ENCODE measurements at regions not wholly inside any gene's neighbourhood (a gene's known extent, or its start where the extent isn't known, plus 50 kb on each side); places are given as distances from the start of the nearest gene placed in this dataset.

- no peak for DNase-seq
- Histone ChIP-seq H3K27ac (ENCODE audit: insufficient read depth, low read length, poor library complexity, severe bottlenecking) (no peak overlapping the region), H3K9me3 (ENCODE audit: control insufficient read depth, low read length) (no peaks in the 10 kb centered on the region), H3K4me1 (ENCODE audit: control insufficient read depth, insufficient read depth, low read length, poor library complexity, severe bottlenecking) (no peaks in the 10 kb centered on the region), H3K4me3 (ENCODE audit: insufficient read depth, low read depth, low read length, poor library complexity, severe bottlenecking) (no peak overlapping the region), H3K27me3 (replicated peaks; ENCODE audit: control insufficient read depth, insufficient read depth, low read length, poor library complexity, severe bottlenecking) (no peaks in the 10 kb centered on the region), H3K36me3 (ENCODE audit: control insufficient read depth, insufficient read depth, low read length) (no peaks in the 10 kb centered on the region)
Observed at GRCh38 chr1:30388386-30388785, 335.0 kb downstream of the MATN1 start.

GRCh38 chr1:30386156-30386926 is 337.0 kb downstream of the MATN1 start:
- no peaks in the 10 kb centered on the region for H3K27me3 ChIP-seq (replicated peaks; ENCODE audit: control insufficient read depth, insufficient read depth, low read length, poor library complexity, severe bottlenecking)
- H3K27ac ChIP-seq (ENCODE audit: insufficient read depth, low read length, poor library complexity, severe bottlenecking): no peak overlapping the region
- H3K4me1 ChIP-seq (ENCODE audit: control insufficient read depth, insufficient read depth, low read length, poor library complexity, severe bottlenecking): no peaks in the 10 kb centered on the region
- H3K9me3 ChIP-seq (ENCODE audit: control insufficient read depth, low read length): no peaks in the 10 kb centered on the region
- no peak overlapping the region for H3K4me3 ChIP-seq (ENCODE audit: insufficient read depth, low read depth, low read length, poor library complexity, severe bottlenecking)
- no peak for DNase-seq
- H3K36me3 ChIP-seq (ENCODE audit: control insufficient read depth, insufficient read depth, low read length): no peaks in the 10 kb centered on the region

GRCh38 chr1:30385246-30385995 is 338.0 kb downstream of the MATN1 start:
- H3K4me3 ChIP-seq (ENCODE audit: insufficient read depth, low read depth, low read length, poor library complexity, severe bottlenecking): no peak overlapping the region
- no peaks in the 10 kb centered on the region for H3K27me3 ChIP-seq (replicated peaks; ENCODE audit: control insufficient read depth, insufficient read depth, low read length, poor library complexity, severe bottlenecking)
- no peak overlapping the region for H3K27ac ChIP-seq (ENCODE audit: insufficient read depth, low read length, poor library complexity, severe bottlenecking)
- H3K9me3 ChIP-seq (ENCODE audit: control insufficient read depth, low read length): no peaks in the 10 kb centered on the region
- no peaks in the 10 kb centered on the region for H3K36me3 ChIP-seq (ENCODE audit: control insufficient read depth, insufficient read depth, low read length)
- no peaks in the 10 kb centered on the region for H3K4me1 ChIP-seq (ENCODE audit: control insufficient read depth, insufficient read depth, low read length, poor library complexity, severe bottlenecking)
- DNase-seq: no peak

GRCh38 chr1:30384286-30385245 is 338.8 kb downstream of the MATN1 start:
- no peak overlapping the region for H3K4me3 ChIP-seq (ENCODE audit: insufficient read depth, low read depth, low read length, poor library complexity, severe bottlenecking)
- H3K36me3 ChIP-seq (ENCODE audit: control insufficient read depth, insufficient read depth, low read length): no peaks in the 10 kb centered on the region
- no peaks in the 10 kb centered on the region for H3K4me1 ChIP-seq (ENCODE audit: control insufficient read depth, insufficient read depth, low read length, poor library complexity, severe bottlenecking)
- no peaks in the 10 kb centered on the region for H3K27me3 ChIP-seq (replicated peaks; ENCODE audit: control insufficient read depth, insufficient read depth, low read length, poor library complexity, severe bottlenecking)
- no peak for DNase-seq
- no peaks in the 10 kb centered on the region for H3K9me3 ChIP-seq (ENCODE audit: control insufficient read depth, low read length)
- H3K27ac ChIP-seq (ENCODE audit: insufficient read depth, low read length, poor library complexity, severe bottlenecking): no peak overlapping the region

- no peaks in the 10 kb centered on the region for H3K36me3 ChIP-seq (ENCODE audit: control insufficient read depth, insufficient read depth, low read length)
- H3K27ac ChIP-seq (ENCODE audit: insufficient read depth, low read length, poor library complexity, severe bottlenecking): no peak overlapping the region
- no peaks in the 10 kb centered on the region for H3K9me3 ChIP-seq (ENCODE audit: control insufficient read depth, low read length)
- no peak for DNase-seq
- no peak overlapping the region for H3K4me3 ChIP-seq (ENCODE audit: insufficient read depth, low read depth, low read length, poor library complexity, severe bottlenecking)
- no peaks in the 10 kb centered on the region for H3K27me3 ChIP-seq (replicated peaks; ENCODE audit: control insufficient read depth, insufficient read depth, low read length, poor library complexity, severe bottlenecking)
- no peaks in the 10 kb centered on the region for H3K4me1 ChIP-seq (ENCODE audit: control insufficient read depth, insufficient read depth, low read length, poor library complexity, severe bottlenecking)
Observed at GRCh38 chr1:30383221-30383711, 340.1 kb downstream of the MATN1 start.

GRCh38 chr1:30382496-30382895 is 340.9 kb downstream of the MATN1 start:
- H3K9me3 ChIP-seq (ENCODE audit: control insufficient read depth, low read length): no peaks in the 10 kb centered on the region
- H3K27me3 ChIP-seq (replicated peaks; ENCODE audit: control insufficient read depth, insufficient read depth, low read length, poor library complexity, severe bottlenecking): no peaks in the 10 kb centered on the region
- no peak for DNase-seq
- H3K36me3 ChIP-seq (ENCODE audit: control insufficient read depth, insufficient read depth, low read length): no peaks in the 10 kb centered on the region
- H3K27ac ChIP-seq (ENCODE audit: insufficient read depth, low read length, poor library complexity, severe bottlenecking): no peak overlapping the region
- no peaks in the 10 kb centered on the region for H3K4me1 ChIP-seq (ENCODE audit: control insufficient read depth, insufficient read depth, low read length, poor library complexity, severe bottlenecking)
- no peak overlapping the region for H3K4me3 ChIP-seq (ENCODE audit: insufficient read depth, low read depth, low read length, poor library complexity, severe bottlenecking)

GRCh38 chr1:30381671-30382365 is 341.6 kb downstream of the MATN1 start:
- no peak overlapping the region for H3K27ac ChIP-seq (ENCODE audit: insufficient read depth, low read length, poor library complexity, severe bottlenecking)
- H3K4me1 ChIP-seq (ENCODE audit: control insufficient read depth, insufficient read depth, low read length, poor library complexity, severe bottlenecking): no peaks in the 10 kb centered on the region
- H3K4me3 ChIP-seq (ENCODE audit: insufficient read depth, low read depth, low read length, poor library complexity, severe bottlenecking): no peak overlapping the region
- no peak for DNase-seq
- no peaks in the 10 kb centered on the region for H3K36me3 ChIP-seq (ENCODE audit: control insufficient read depth, insufficient read depth, low read length)
- no peaks in the 10 kb centered on the region for H3K27me3 ChIP-seq (replicated peaks; ENCODE audit: control insufficient read depth, insufficient read depth, low read length, poor library complexity, severe bottlenecking)
- H3K9me3 ChIP-seq (ENCODE audit: control insufficient read depth, low read length): no peaks in the 10 kb centered on the region

GRCh38 chr1:30381266-30381665 is 342.1 kb downstream of the MATN1 start:
- no peak overlapping the region for H3K4me3 ChIP-seq (ENCODE audit: insufficient read depth, low read depth, low read length, poor library complexity, severe bottlenecking)
- H3K4me1 ChIP-seq (ENCODE audit: control insufficient read depth, insufficient read depth, low read length, poor library complexity, severe bottlenecking): no peaks in the 10 kb centered on the region
- H3K27ac ChIP-seq (ENCODE audit: insufficient read depth, low read length, poor library complexity, severe bottlenecking): no peak overlapping the region
- no peak for DNase-seq
- no peaks in the 10 kb centered on the region for H3K27me3 ChIP-seq (replicated peaks; ENCODE audit: control insufficient read depth, insufficient read depth, low read length, poor library complexity, severe bottlenecking)
- no peaks in the 10 kb centered on the region for H3K9me3 ChIP-seq (ENCODE audit: control insufficient read depth, low read length)
- H3K36me3 ChIP-seq (ENCODE audit: control insufficient read depth, insufficient read depth, low read length): no peaks in the 10 kb centered on the region

- Histone ChIP-seq H3K27ac (ENCODE audit: insufficient read depth, low read length, poor library complexity, severe bottlenecking) (no peak overlapping the region), H3K27me3 (replicated peaks; ENCODE audit: control insufficient read depth, insufficient read depth, low read length, poor library complexity, severe bottlenecking) (no peaks in the 10 kb centered on the region), H3K9me3 (ENCODE audit: control insufficient read depth, low read length) (no peaks in the 10 kb centered on the region), H3K4me1 (ENCODE audit: control insufficient read depth, insufficient read depth, low read length, poor library complexity, severe bottlenecking) (no peaks in the 10 kb centered on the region), H3K4me3 (ENCODE audit: insufficient read depth, low read depth, low read length, poor library complexity, severe bottlenecking) (no peak overlapping the region), H3K36me3 (ENCODE audit: control insufficient read depth, insufficient read depth, low read length) (no peaks in the 10 kb centered on the region)
- no peak for DNase-seq
Observed at GRCh38 chr1:30380625-30380984, 342.8 kb downstream of the MATN1 start.
